HEK293 (cell line): ENCODE measurements at regions not wholly inside any gene's neighbourhood (a gene's known extent, or its start where the extent isn't known, plus 50 kb on each side); places are given as distances from the start of the nearest gene placed in this dataset.

Experiments used
- CTCF ChIA-PET: fragments of 350-600 bp; formaldehyde crosslinking; extraction: SDS; loops from one replicate; lab custom pipeline; 2021; ENCODE audit warnings: antibody characterized with exemption; lab: Yijun Ruan, JAX
- POLR2A ChIA-PET: fragments of 300-600 bp; formaldehyde crosslinking; extraction: SDS; loops from one replicate; lab custom pipeline; 2020; ENCODE audit warnings: antibody characterized with exemption, inconsistent platforms; lab: Yijun Ruan, JAX
- H3K27ac ChIP-seq: fragments of 200-500 bp; sonication (Bioruptor generic); 2 replicates; pipeline ENCODE4 v1.5.1; 2014; ENCODE audit warnings: low read depth, low read length, control low read depth, inconsistent platforms; ENCODE audit errors: extremely low read depth
- H3K36me3 ChIP-seq, 2 experiments: fragments of 200-500 bp in 1 of 2; sonication (Bioruptor generic) in 1 of 2; 1 replicate in 1 of 2; 2 replicates in 1 of 2; pipeline ENCODE4 v1.5.1; 2014 to 2017; ENCODE audit warnings: inconsistent platforms in 2 of 2, low read length in 2 of 2; ENCODE audit not compliant: control insufficient read depth in 2 of 2, insufficient read depth in 1 of 2
- H3K4me1 ChIP-seq: fragments of 200-500 bp; sonication (Bioruptor generic); 2 replicates; pipeline ENCODE4 v1.5.1; 2014; ENCODE audit warnings: mild to moderate bottlenecking, low read length, inconsistent platforms; ENCODE audit not compliant: control insufficient read depth, insufficient read depth
- H3K4me3 ChIP-seq: 2 replicates; pipeline ENCODE4 v1.5.1; 2011; ENCODE audit warnings: low read depth, mild to moderate bottlenecking, control low read depth, low read length, moderate library complexity
- H3K9me3 ChIP-seq: fragments of 200-500 bp; sonication (Bioruptor generic); 2 replicates; pipeline ENCODE4 v1.5.1; 2014; ENCODE audit warnings: low read depth, low read length, inconsistent platforms; ENCODE audit not compliant: control insufficient read depth, insufficient read depth
- HOXD13 ChIP-seq: sonication (generic); formaldehyde crosslinking; IDR thresholded peaks from 2 replicates; pipeline ENCODE4 v1.8.0; 2022; ENCODE audit warnings: missing genetic modification reagents, borderline replicate concordance
- IKZF3 ChIP-seq: fragments of 450-650 bp; IDR thresholded peaks from 2 replicates; pipeline ENCODE4 v1.5.0; 2018; ENCODE audit warnings: missing biosample characterization, mild to moderate bottlenecking, missing genetic modification characterization, moderate library complexity
- KLF9 ChIP-seq: fragments of 450-650 bp; formaldehyde crosslinking; IDR thresholded peaks from 2 replicates; pipeline ENCODE4 v1.5.1; 2016; ENCODE audit warnings: missing biosample characterization, missing genetic modification characterization, low read depth
- SP3 ChIP-seq: fragments of 450-650 bp; formaldehyde crosslinking; IDR thresholded peaks from 2 replicates; pipeline ENCODE4 v1.5.1; 2016; ENCODE audit warnings: missing biosample characterization, missing genetic modification characterization
- ZBTB7A ChIP-seq: fragments of 450-650 bp; formaldehyde crosslinking; IDR thresholded peaks from 2 replicates; pipeline ENCODE4 v1.5.1; 2016; ENCODE audit warnings: low read depth, missing biosample characterization, missing genetic modification characterization
- ZNF140 ChIP-seq: fragments of 450-650 bp; formaldehyde crosslinking; IDR thresholded peaks from 2 replicates; pipeline ENCODE4 v1.5.1; 2016; ENCODE audit warnings: missing biosample characterization, missing genetic modification characterization
- ZNF2 ChIP-seq: fragments of 450-650 bp; formaldehyde crosslinking; IDR thresholded peaks from 2 replicates; pipeline ENCODE4 v1.5.1; 2016; ENCODE audit warnings: missing biosample characterization, missing genetic modification characterization
- ZNF221 ChIP-seq: fragments of 450-650 bp; formaldehyde crosslinking; IDR thresholded peaks from 2 replicates; pipeline ENCODE4 v1.5.1; 2017; ENCODE audit warnings: missing biosample characterization, missing genetic modification characterization, borderline replicate concordance
- ZNF394 ChIP-seq: fragments of 450-650 bp; formaldehyde crosslinking; IDR thresholded peaks from 2 replicates; pipeline ENCODE4 v1.5.1; 2016; ENCODE audit warnings: missing biosample characterization, missing genetic modification characterization, mild to moderate bottlenecking, moderate library complexity, borderline replicate concordance
- ZNF660 ChIP-seq: fragments of 450-650 bp; IDR thresholded peaks from 2 replicates; pipeline ENCODE4 v1.5.1; 2018; ENCODE audit warnings: missing biosample characterization, mild to moderate bottlenecking, missing genetic modification characterization
- ZNF768 ChIP-seq: fragments of 450-650 bp; formaldehyde crosslinking; IDR thresholded peaks from 2 replicates; pipeline ENCODE4 v1.5.1; 2018; ENCODE audit warnings: missing biosample characterization, mild to moderate bottlenecking, missing genetic modification characterization
- ZNF837 ChIP-seq: fragments of 450-650 bp; formaldehyde crosslinking; IDR thresholded peaks from 2 replicates; pipeline ENCODE4 v1.5.1; 2016; ENCODE audit warnings: missing biosample characterization, missing genetic modification characterization
- TF ChIP-seq, protein P1 (sequence below): fragments of 450-650 bp; formaldehyde crosslinking; IDR thresholded peaks from 2 replicates; pipeline ENCODE4 v1.5.1; 2016; ENCODE audit warnings: missing biosample characterization, missing genetic modification characterization
- TF ChIP-seq, protein P2 (sequence below): fragments of 450-650 bp; formaldehyde crosslinking; IDR thresholded peaks from 2 replicates; pipeline ENCODE4 v1.5.1; 2017; ENCODE audit warnings: missing biosample characterization, missing genetic modification characterization
- TF ChIP-seq, protein P3 (sequence below): fragments of 450-650 bp; formaldehyde crosslinking; IDR thresholded peaks from 2 replicates; pipeline ENCODE4 v1.5.1; 2016; ENCODE audit warnings: missing biosample characterization, missing genetic modification characterization
- TF ChIP-seq, protein P4 (sequence below): fragments of 450-650 bp; formaldehyde crosslinking; IDR thresholded peaks from 2 replicates; pipeline ENCODE4 v1.5.1; 2016; ENCODE audit warnings: missing biosample characterization, missing genetic modification characterization
- TF ChIP-seq, protein P5 (sequence below): fragments of 450-650 bp; formaldehyde crosslinking; IDR thresholded peaks from 2 replicates; pipeline ENCODE4 v1.5.1; 2016; ENCODE audit warnings: missing biosample characterization, missing genetic modification characterization
- TF ChIP-seq, protein P6 (sequence below): fragments of 450-650 bp; formaldehyde crosslinking; IDR thresholded peaks from 2 replicates; pipeline ENCODE4 v1.5.1; 2016; ENCODE audit warnings: missing biosample characterization, missing genetic modification characterization
- TF ChIP-seq, protein P7 (sequence below): fragments of 450-650 bp; IDR thresholded peaks from 2 replicates; pipeline ENCODE4 v1.5.1; 2018; ENCODE audit warnings: missing biosample characterization, mild to moderate bottlenecking, missing genetic modification characterization
- TF ChIP-seq, protein P8 (sequence below): IDR thresholded peaks from 2 replicates; pipeline ENCODE4 v1.6.1; 2011; ENCODE audit warnings: mild to moderate bottlenecking, low read depth, low read length, borderline replicate concordance

DNA sequence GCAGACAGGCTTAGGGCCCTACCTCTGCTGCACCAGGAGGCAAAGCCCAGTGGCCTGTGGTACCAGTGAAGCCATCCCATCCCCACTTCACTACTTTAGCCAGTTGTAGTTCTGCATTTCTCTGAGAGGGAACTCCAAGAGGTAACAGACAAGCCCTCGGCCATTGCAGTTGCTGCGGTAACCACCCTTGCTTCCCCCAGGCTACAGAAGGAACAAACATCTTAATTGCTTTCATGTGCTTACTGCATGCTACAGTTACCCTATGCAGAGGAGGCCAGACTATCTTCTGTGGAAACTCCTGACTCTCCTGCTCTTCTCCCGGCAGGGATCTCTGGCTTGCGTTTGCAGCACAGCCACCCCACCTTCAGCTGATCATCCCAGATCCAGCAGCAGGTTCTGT, 67.8 kb downstream of the SPIN4 start:
- no peak overlapping the region for H3K27ac ChIP-seq
- peaks cover 7% of the 10 kb centered on the region for H3K9me3 ChIP-seq
- POLR2A ChIA-PET = no interaction called here
- H3K4me3 ChIP-seq = no peak overlapping the region
- no peak for TF ChIP-seq ZNF394 (tag by site-specific recombination)
- TF ChIP-seq, protein P1, sequence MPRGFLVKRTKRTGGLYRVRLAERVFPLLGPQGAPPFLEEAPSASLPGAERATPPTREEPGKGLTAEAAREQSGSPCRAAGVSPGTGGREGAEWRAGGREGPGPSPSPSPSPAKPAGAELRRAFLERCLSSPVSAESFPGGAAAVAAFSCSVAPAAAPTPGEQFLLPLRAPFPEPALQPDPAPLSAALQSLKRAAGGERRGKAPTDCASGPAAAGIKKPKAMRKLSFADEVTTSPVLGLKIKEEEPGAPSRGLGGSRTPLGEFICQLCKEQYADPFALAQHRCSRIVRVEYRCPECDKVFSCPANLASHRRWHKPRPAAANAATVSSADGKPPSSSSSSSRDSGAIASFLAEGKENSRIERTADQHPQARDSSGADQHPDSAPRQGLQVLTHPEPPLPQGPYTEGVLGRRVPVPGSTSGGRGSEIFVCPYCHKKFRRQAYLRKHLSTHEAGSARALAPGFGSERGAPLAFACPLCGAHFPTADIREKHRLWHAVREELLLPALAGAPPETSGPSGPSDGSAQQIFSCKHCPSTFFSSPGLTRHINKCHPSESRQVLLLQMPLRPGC (tag by site-specific recombination) = no peak
- no peak for TF ChIP-seq ZBTB7A
- TF ChIP-seq ZNF140 (tag by site-specific recombination) = no peak
- TF ChIP-seq SP3 = no peak
- no peak for TF ChIP-seq ZNF221 (tag by site-specific recombination)
- TF ChIP-seq, protein P2, sequence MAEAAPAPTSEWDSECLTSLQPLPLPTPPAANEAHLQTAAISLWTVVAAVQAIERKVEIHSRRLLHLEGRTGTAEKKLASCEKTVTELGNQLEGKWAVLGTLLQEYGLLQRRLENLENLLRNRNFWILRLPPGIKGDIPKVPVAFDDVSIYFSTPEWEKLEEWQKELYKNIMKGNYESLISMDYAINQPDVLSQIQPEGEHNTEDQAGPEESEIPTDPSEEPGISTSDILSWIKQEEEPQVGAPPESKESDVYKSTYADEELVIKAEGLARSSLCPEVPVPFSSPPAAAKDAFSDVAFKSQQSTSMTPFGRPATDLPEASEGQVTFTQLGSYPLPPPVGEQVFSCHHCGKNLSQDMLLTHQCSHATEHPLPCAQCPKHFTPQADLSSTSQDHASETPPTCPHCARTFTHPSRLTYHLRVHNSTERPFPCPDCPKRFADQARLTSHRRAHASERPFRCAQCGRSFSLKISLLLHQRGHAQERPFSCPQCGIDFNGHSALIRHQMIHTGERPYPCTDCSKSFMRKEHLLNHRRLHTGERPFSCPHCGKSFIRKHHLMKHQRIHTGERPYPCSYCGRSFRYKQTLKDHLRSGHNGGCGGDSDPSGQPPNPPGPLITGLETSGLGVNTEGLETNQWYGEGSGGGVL (tag by site-specific recombination) = no peak
- TF ChIP-seq, protein P3, sequence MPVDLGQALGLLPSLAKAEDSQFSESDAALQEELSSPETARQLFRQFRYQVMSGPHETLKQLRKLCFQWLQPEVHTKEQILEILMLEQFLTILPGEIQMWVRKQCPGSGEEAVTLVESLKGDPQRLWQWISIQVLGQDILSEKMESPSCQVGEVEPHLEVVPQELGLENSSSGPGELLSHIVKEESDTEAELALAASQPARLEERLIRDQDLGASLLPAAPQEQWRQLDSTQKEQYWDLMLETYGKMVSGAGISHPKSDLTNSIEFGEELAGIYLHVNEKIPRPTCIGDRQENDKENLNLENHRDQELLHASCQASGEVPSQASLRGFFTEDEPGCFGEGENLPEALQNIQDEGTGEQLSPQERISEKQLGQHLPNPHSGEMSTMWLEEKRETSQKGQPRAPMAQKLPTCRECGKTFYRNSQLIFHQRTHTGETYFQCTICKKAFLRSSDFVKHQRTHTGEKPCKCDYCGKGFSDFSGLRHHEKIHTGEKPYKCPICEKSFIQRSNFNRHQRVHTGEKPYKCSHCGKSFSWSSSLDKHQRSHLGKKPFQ (tag by site-specific recombination) = no peak
- TF ChIP-seq, protein P4, sequence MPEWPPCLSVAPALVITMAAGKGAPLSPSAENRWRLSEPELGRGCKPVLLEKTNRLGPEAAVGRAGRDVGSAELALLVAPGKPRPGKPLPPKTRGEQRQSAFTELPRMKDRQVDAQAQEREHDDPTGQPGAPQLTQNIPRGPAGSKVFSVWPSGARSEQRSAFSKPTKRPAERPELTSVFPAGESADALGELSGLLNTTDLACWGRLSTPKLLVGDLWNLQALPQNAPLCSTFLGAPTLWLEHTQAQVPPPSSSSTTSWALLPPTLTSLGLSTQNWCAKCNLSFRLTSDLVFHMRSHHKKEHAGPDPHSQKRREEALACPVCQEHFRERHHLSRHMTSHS = no peak
- TF ChIP-seq KLF9 (tag by site-specific recombination) = no peak
- TF ChIP-seq ZNF660 (tag by site-specific recombination) = no peak
- no peak for TF ChIP-seq ZNF837 (tag by site-specific recombination)
- CTCF ChIA-PET = no interaction called here
- no peaks in the 10 kb centered on the region for H3K36me3 ChIP-seq
- H3K4me1 ChIP-seq = no peaks in the 10 kb centered on the region

DNA sequence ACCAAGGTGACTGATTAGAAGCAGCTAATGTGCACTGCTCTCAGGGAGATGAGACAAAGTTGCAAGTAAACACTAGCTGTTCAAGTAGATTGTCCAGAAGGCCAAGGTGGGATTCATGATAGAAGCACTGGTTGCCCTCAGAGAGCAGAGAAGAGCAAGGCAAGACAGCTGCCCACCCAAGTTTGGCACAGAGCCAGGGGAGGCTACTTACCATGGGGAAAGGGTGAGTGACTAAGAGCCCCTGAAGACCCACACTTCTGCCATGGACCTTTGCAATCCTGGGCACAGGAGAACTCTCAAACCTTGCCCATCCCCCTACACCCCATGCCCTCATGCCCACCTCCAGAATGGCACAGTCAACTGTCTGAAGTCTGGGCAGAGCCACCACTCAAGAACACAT, 68.3 kb downstream of the SPIN4 start:
- H3K27ac ChIP-seq = no peak overlapping the region
- H3K4me1 ChIP-seq = no peaks in the 10 kb centered on the region
- ChIA-PET POLR2A (no interaction called here), CTCF (no interaction called here)
- peaks cover 7% of the 10 kb centered on the region for H3K9me3 ChIP-seq
- no peaks in the 10 kb centered on the region for H3K36me3 ChIP-seq
- H3K4me3 ChIP-seq = no peak overlapping the region
- TF ChIP-seq, protein P5, sequence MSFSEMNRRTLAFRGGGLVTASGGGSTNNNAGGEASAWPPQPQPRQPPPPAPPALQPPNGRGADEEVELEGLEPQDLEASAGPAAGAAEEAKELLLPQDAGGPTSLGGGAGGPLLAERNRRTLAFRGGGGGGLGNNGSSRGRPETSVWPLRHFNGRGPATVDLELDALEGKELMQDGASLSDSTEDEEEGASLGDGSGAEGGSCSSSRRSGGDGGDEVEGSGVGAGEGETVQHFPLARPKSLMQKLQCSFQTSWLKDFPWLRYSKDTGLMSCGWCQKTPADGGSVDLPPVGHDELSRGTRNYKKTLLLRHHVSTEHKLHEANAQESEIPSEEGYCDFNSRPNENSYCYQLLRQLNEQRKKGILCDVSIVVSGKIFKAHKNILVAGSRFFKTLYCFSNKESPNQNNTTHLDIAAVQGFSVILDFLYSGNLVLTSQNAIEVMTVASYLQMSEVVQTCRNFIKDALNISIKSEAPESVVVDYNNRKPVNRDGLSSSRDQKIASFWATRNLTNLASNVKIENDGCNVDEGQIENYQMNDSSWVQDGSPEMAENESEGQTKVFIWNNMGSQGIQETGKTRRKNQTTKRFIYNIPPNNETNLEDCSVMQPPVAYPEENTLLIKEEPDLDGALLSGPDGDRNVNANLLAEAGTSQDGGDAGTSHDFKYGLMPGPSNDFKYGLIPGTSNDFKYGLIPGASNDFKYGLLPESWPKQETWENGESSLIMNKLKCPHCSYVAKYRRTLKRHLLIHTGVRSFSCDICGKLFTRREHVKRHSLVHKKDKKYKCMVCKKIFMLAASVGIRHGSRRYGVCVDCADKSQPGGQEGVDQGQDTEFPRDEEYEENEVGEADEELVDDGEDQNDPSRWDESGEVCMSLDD = no peak
- TF ChIP-seq HOXD13 (no peak), ZNF768 (tag by site-specific recombination) (no peak), ZNF2 (no peak), IKZF3 (tag by site-specific recombination) (no peak)
- TF ChIP-seq, protein P6, sequence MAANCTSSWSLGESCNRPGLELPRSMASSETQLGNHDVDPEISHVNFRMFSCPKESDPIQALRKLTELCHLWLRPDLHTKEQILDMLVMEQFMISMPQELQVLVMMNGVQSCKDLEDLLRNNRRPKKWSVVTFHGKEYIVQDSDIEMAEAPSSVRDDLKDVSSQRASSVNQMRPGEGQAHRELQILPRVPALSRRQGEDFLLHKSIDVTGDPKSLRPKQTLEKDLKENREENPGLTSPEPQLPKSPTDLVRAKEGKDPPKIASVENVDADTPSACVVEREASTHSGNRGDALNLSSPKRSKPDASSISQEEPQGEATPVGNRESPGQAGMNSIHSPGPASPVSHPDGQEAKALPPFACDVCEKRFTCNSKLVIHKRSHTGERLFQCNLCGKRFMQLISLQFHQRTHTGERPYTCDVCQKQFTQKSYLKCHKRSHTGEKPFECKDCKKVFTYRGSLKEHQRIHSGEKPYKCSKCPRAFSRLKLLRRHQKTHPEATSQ = no peak
- TF ChIP-seq, protein P7, sequence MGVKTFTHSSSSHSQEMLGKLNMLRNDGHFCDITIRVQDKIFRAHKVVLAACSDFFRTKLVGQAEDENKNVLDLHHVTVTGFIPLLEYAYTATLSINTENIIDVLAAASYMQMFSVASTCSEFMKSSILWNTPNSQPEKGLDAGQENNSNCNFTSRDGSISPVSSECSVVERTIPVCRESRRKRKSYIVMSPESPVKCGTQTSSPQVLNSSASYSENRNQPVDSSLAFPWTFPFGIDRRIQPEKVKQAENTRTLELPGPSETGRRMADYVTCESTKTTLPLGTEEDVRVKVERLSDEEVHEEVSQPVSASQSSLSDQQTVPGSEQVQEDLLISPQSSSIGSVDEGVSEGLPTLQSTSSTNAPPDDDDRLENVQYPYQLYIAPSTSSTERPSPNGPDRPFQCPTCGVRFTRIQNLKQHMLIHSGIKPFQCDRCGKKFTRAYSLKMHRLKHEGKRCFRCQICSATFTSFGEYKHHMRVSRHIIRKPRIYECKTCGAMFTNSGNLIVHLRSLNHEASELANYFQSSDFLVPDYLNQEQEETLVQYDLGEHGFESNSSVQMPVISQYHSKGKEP (tag by site-specific recombination) = no peak
- TF ChIP-seq, protein P8, sequence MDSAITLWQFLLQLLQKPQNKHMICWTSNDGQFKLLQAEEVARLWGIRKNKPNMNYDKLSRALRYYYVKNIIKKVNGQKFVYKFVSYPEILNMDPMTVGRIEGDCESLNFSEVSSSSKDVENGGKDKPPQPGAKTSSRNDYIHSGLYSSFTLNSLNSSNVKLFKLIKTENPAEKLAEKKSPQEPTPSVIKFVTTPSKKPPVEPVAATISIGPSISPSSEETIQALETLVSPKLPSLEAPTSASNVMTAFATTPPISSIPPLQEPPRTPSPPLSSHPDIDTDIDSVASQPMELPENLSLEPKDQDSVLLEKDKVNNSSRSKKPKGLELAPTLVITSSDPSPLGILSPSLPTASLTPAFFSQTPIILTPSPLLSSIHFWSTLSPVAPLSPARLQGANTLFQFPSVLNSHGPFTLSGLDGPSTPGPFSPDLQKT = no peak
- TF ChIP-seq, protein P1 (tag by site-specific recombination) = no peak
